K562 (cell line): ENCODE measurements at regions not wholly inside any gene's neighbourhood (a gene's known extent, or its start where the extent isn't known, plus 50 kb on each side); places are given as distances from the start of the nearest gene placed in this dataset.
"Not testable (repeated sequence)": the region's sequence is repeated elsewhere in the genome, so short reads cannot be mapped to it uniquely, and the experiment has no call there.

Experiments
- ATAC-seq: fragments of 200-7000 bp; cut with Tn5 transposase; 3 replicates; pipeline ENCODE4 v1.9.1; 2020; ENCODE audit warnings: moderate library complexity
- BruUV-seq: library from RNA; stranded (reverse); fragments of 400-500 nt; replicated peaks from 2 replicates; lab custom pipeline; 2021; lab: Mats Ljungman, UMichigan
- CTCF ChIA-PET: fragments of 300-600 bp; formaldehyde crosslinking; extraction: SDS; loops from one replicate; lab custom pipeline; 2021; ENCODE audit warnings: low intra/inter-chr PET ratio; lab: Yijun Ruan, JAX
- POLR2A ChIA-PET: fragments of 300-600, 350-650 bp; sonication (Branson Sonifier 250); formaldehyde crosslinking; extraction: SDS; loops from one replicate; lab custom pipeline; 2021; ENCODE audit warnings: antibody characterized with exemption, inconsistent platforms; lab: Yijun Ruan, JAX
- DNase-seq, 4 experiments: peaks; one replicate each; pipeline versions ENCODE4 v3.0.0 to v3.0.0-alpha.2; 2011 to 2018; ENCODE audit warnings: low spot score in 3 of 4, mixed read lengths in 3 of 4; ENCODE audit errors: extremely low read depth in 1 of 4
- FAIRE-seq: peaks from 2 replicates; lab custom pipeline; 2011; peaks lifted over from hg19 to GRCh38; lab: Jason Lieb, UNC
- H2AFZ ChIP-seq: 2 replicates; pipeline ENCODE4 v1.6.0; 2011; ENCODE audit warnings: low read depth, low read length, control low read depth, inconsistent platforms
- H3K27ac ChIP-seq: fragments of 200-600 bp; 3 replicates; pipeline ENCODE4 v1.8.0; 2011; ENCODE audit warnings: low read depth, mild to moderate bottlenecking, control low read depth, inconsistent platforms, low read length, moderate library complexity, mixed read lengths; ENCODE audit errors: extremely low read depth
- H3K27me3 ChIP-seq, 2 experiments: fragments of 300-600 bp in 1 of 2; 2 replicates in 1 of 2; 3 replicates in 1 of 2; pipeline versions ENCODE4 v1.6.0 to v1.8.0; 2011; ENCODE audit warnings: inconsistent platforms in 2 of 2, low read length in 2 of 2, mild to moderate bottlenecking in 1 of 2, mixed read lengths in 1 of 2, moderate library complexity in 1 of 2; ENCODE audit not compliant: control insufficient read depth in 2 of 2, insufficient read depth in 2 of 2
- H3K36me3 ChIP-seq: fragments of 300-600 bp; 3 replicates; pipeline ENCODE4 v1.8.0; 2011; ENCODE audit warnings: mild to moderate bottlenecking, low read length, inconsistent platforms; ENCODE audit not compliant: control insufficient read depth, insufficient read depth
- H3K4me1 ChIP-seq, 2 experiments: fragments of 200-600 bp in 1 of 2; replicated peaks in 1 of 2; 2 replicates in 1 of 2; 3 replicates in 1 of 2; pipeline versions ENCODE4 v1.5.1 to v1.8.0; 2011; ENCODE audit warnings: inconsistent platforms in 2 of 2, low read length in 2 of 2, mild to moderate bottlenecking in 1 of 2, mixed read lengths in 1 of 2, moderate library complexity in 1 of 2; ENCODE audit not compliant: control insufficient read depth in 2 of 2, insufficient read depth in 2 of 2
- H3K4me2 ChIP-seq: 2 replicates; pipeline ENCODE4 v1.6.1; 2011; ENCODE audit warnings: low read length, control low read depth, inconsistent platforms, mixed read lengths; ENCODE audit not compliant: insufficient read depth
- H3K4me3 ChIP-seq: fragments of 200-600 bp; sonication (generic), shearing (Covaris generic); 2 replicates; pipeline ENCODE4 v1.5.1; 2016; ENCODE audit warnings: control low read depth, inconsistent platforms
- H3K79me2 ChIP-seq: fragments of 200-600 bp; 3 replicates; pipeline ENCODE4 v1.8.0; 2011; ENCODE audit warnings: low read length, inconsistent platforms; ENCODE audit not compliant: control insufficient read depth, insufficient read depth
- H3K9ac ChIP-seq, 2 experiments: 2 replicates each; pipeline versions ENCODE4 v1.6.0 to v1.6.1; 2011; ENCODE audit warnings: low read depth in 2 of 2, low read length in 2 of 2, control low read depth in 1 of 2, inconsistent platforms in 1 of 2, mild to moderate bottlenecking in 1 of 2, mixed read lengths in 1 of 2; ENCODE audit not compliant: insufficient read depth in 1 of 2
- H3K9me1 ChIP-seq: one replicate; pipeline ENCODE4 v1.6.0; 2011; ENCODE audit warnings: inconsistent platforms, mild to moderate bottlenecking, low read length, moderate library complexity; ENCODE audit not compliant: control insufficient read depth, insufficient read depth
- H3K9me3 ChIP-seq: replicated peaks from 2 replicates; pipeline ENCODE4 v1.5.1; 2011; ENCODE audit warnings: low read depth, low read length, inconsistent platforms; ENCODE audit not compliant: control insufficient read depth, insufficient read depth
- H4K20me1 ChIP-seq: replicated peaks from 2 replicates; pipeline ENCODE4 v1.6.1; 2011; ENCODE audit warnings: low read length, inconsistent platforms, mixed read lengths; ENCODE audit not compliant: control insufficient read depth, insufficient read depth
- BCOR ChIP-seq: fragments of 450-650 bp; IDR thresholded peaks from 2 replicates; pipeline ENCODE4 v1.6.1; 2016
- RBM25 ChIP-seq: fragments of 200-400 bp; formaldehyde crosslinking; IDR thresholded peaks from 2 replicates; pipeline ENCODE4 v1.6.1; 2018; ENCODE audit warnings: low read length, low read depth, moderate library complexity; ENCODE audit not compliant: severe bottlenecking
- ZNF146 ChIP-seq: IDR thresholded peaks from one replicate; pipeline ENCODE4 v1.6.1; 2018; ENCODE audit warnings: missing compliant biosample characterization; ENCODE audit not compliant: unreplicated experiment
- ZNF224 ChIP-seq: sonication (generic); formaldehyde crosslinking; IDR thresholded peaks from 2 replicates; pipeline ENCODE4 v1.8.0; 2022; ENCODE audit warnings: mild to moderate bottlenecking, missing genetic modification reagents
- WGBS: fragments of 100-300 bp; shearing (Covaris generic); methylation state at CpG from one replicate; pipeline ENCODE4 v1.1.6; 2016; ENCODE audit warnings: low coverage, mixed read lengths; ENCODE audit not compliant: insufficient coverage; ENCODE audit errors: missing lambda C conversion rate; 5-methylcytosine and 5-hydroxymethylcytosine counted together
- in situ Hi-C: fragments of 300-500 bp; cut with MboI; formaldehyde crosslinking; loops from 4 replicates; pipeline ENCODE4 v1.15.0; 2018; ENCODE audit warnings: inconsistent platforms, mixed read lengths
- intact Hi-C: fragments of 100-400 bp; cut with micrococcal nuclease; formaldehyde crosslinking; loops from 2 replicates; pipeline ENCODE4 v1.14.2; 2022
- TF ChIP-seq, protein P1 (sequence below): sonication (generic); IDR thresholded peaks from 2 replicates; pipeline ENCODE4 v1.6.1; 2016

DNA sequence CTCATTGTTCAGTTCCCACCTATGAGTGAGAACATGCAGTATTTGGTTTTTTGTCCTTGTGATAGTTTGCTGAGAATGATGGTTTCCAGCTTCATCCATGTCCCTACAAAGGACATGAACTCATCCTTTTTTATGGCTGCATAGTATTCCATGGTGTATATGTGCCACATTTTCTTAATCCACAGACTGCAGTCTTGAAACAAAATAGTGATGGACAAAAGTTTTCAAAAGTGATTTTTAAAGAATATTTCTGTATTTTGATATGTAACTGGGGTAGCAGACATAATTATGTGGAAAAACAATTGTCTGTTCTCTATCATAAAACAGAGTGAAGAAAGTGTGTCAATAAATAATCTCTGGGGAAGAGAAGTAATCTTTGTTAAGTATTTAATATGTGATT lies 148.2 kb downstream of the PDCD6IP start:
- H3K36me3 ChIP-seq, H3K4me3 ChIP-seq, H3K9ac ChIP-seq, H3K9me1 ChIP-seq, BruUV-seq, CTCF ChIA-PET, in situ Hi-C loops, intact Hi-C loops, H3K27ac ChIP-seq, FAIRE-seq, H4K20me1 ChIP-seq, DNase-seq, H3K4me2 ChIP-seq, H2AFZ ChIP-seq, ATAC-seq, H3K9me3 ChIP-seq, H3K27me3 ChIP-seq: not testable (repeated sequence)
- TF ChIP-seq RBM25 (peak; percentile 54), ZNF146 (CRISPR knock-in tag) (peak; percentile 81), BCOR (0 out of 2 replicates have a peak, but pooled peaks have one; percentile 37)
- Histone ChIP-seq H3K4me1 (peaks cover 9 to 29% of the 10 kb centered on the region in 2 experiments; a peak in 4 of 5 replicates), H3K79me2 (peaks cover 10% of the 10 kb centered on the region; the same call in 2 of the 3 replicates)
- POLR2A ChIA-PET, result interaction anchor here (1.1 to 4.3 kb wide), 3 partner anchors 8 to 10 kb away, joined by 3 to 14 read pairs (median 4); no protein-coding TSS in a partner anchor

DNA sequence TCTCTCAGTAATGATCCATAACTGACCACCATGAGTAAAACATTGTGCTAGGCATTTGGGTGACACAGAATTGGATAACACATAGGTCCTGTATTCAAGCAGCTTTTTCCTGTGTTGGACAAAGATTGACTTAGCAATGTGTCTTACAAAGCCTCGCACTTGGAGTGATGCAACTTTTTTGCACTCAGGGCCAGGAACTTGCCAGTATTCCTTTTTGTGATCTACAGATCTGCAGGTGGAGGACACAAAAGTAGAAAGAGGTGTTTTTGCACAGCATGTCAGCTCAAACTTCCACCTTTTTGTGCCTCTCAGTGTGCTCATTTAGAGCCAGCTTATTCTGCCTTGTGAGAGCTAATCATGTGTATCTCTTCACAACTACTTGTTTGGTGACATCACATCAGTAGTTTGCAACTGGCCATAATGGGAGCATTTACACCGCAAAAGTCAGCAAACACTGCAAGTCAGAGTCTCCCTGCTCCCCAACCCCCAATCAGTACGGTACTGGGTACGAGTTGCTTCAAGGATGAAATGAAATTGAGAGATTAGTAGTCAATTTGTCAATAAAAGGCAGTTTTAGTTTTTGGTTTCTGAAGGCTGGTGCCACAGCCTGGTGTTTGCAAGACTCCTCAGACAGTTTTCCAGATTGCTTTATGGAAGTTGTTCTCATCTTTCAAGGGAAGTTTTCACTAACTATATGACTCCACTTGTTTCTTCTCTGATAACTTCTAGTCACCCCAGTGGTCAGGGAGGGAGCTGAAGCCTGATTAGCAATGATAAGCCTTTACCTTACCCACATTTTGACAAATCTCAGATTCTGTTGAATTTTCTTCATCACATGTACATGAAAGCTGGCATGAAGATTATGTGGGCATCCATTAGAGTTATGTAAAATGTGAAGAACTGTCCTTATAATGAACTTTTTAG lies 149.1 kb downstream of the PDCD6IP start:
- DNase-seq, result peak in 3 of 4 experiments; percentile 42 to 51 (median 50)
- FAIRE-seq, result peak; percentile 60
- Histone ChIP-seq H3K9me3 (no peaks in the 10 kb centered on the region), H3K36me3 (no peaks in the 10 kb centered on the region; the same call in 2 of the 3 replicates), H3K4me2 (peak overlapping the region; percentile 21; the same call in 1 of the 2 replicates), H3K27me3 (no peaks in the 10 kb centered on the region), H3K27ac (no peak overlapping the region), H3K9me1 (no peaks in the 10 kb centered on the region), H3K4me1 (peaks cover 3 to 21% of the 10 kb centered on the region in 2 experiments; a peak in 3 of 5 replicates), H3K9ac (no peak overlapping the region), H2AFZ (no peak overlapping the region), H4K20me1 (no peaks in the 10 kb centered on the region), H3K4me3 (no peak overlapping the region), H3K79me2 (peaks cover 10% of the 10 kb centered on the region; the same call in 1 of the 3 replicates)
- CTCF ChIA-PET, result no interaction called here
- peak; percentile 56 for ATAC-seq
- no TSS peak for BruUV-seq
- intact Hi-C loops, result no loop called here
- WGBS, result 32% methylated on average over 4 of the region's 4 CpGs
- in situ Hi-C loops, result no loop called here
- POLR2A ChIA-PET, result interaction anchor here (1.1 to 4.3 kb wide), 6 partner anchors 9 to 97 kb away, joined by 3 to 14 read pairs (median 4); no protein-coding TSS in a partner anchor
- TF ChIP-seq, protein P1, sequence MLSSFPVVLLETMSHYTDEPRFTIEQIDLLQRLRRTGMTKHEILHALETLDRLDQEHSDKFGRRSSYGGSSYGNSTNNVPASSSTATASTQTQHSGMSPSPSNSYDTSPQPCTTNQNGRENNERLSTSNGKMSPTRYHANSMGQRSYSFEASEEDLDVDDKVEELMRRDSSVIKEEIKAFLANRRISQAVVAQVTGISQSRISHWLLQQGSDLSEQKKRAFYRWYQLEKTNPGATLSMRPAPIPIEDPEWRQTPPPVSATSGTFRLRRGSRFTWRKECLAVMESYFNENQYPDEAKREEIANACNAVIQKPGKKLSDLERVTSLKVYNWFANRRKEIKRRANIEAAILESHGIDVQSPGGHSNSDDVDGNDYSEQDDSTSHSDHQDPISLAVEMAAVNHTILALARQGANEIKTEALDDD, result peak; percentile 86
- TF ChIP-seq ZNF224, result no peak
